ENCODE measurements at regions not wholly inside any gene's neighbourhood (a gene's known extent, or its start where the extent isn't known, plus 50 kb on each side); places are given as distances from the start of the nearest gene placed in this dataset.

- TF ChIP-seq HDAC2 (IDR thresholded peaks at IDR 0.05; ENCODE audit: borderline replicate concordance in 1 of 2, low read depth in 2 of 2, low read length in 2 of 2), result no peak
- no peak for TF ChIP-seq RBBP5 (IDR thresholded peaks at IDR 0.05; ENCODE audit: borderline replicate concordance, low read depth, low read length)
- no peak for TF ChIP-seq BCL11A (IDR thresholded peaks at IDR 0.05; ENCODE audit: low read depth in 2 of 2, low read length in 2 of 2)
- TF ChIP-seq TAF1 (IDR thresholded peaks at IDR 0.05; ENCODE audit: low read depth, low read length), result no peak
- TF ChIP-seq ZNF274 (IDR thresholded peaks at IDR 0.05; ENCODE audit: borderline replicate concordance, extremely low read depth, low read length), result no peak
Observed at GRCh38 chr1:87212431-87213134, 116.1 kb upstream of the LMO4 start (continued).
